ENCODE measurements at regions not wholly inside any gene's neighbourhood (a gene's known extent, or its start where the extent isn't known, plus 50 kb on each side); places are given as distances from the start of the nearest gene placed in this dataset.

DNA sequence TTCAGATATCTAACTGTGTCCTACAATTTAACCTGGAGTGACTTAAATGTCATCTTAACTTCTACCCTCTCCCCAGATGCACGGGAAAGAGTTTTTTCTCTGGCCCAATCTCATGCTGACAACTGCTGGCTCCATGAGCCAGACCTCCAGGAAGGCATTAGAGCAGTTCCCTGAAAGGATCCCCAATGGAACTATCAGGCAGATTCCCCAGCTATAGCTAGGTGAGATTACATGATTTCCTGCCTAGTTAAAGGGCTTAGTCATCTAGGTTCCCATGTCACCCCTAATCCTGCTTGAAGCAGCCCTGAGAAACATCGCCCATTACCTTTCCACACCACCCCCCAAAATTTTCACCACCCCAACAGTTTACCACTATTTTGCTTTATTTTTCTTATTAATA, 373.5 kb upstream of the TRPC7 start:
- TF ChIP-seq POLR2AphosphoS5 (IDR thresholded peaks at IDR 0.05; ENCODE audit: borderline replicate concordance, low read depth, low read length) (no peak), EZH2 (IDR thresholded peaks at IDR 0.05) (no peak), FOXP2 (optimal IDR thresholded peaks at IDR 0.05; ENCODE audit: control extremely low read depth, extremely low read length, insufficient read depth) (no peak)

Measured in SK-N-MC (cell line).